Peyer's patch (tissue), 4 donors: ENCODE measurements at regions not wholly inside any gene's neighbourhood (a gene's known extent, or its start where the extent isn't known, plus 50 kb on each side); places are given as distances from the start of the nearest gene placed in this dataset.

Experiments used
- CTCF ChIP-seq, 6 experiments: fragments of 450-650 bp in 4 of 6; fragments of 200-600 bp in 2 of 6; sonication (generic) in 1 of 6; IDR thresholded peaks; one replicate each; pipeline ENCODE4 v1.5.1; 2017 to 2019; ENCODE audit warnings: antibody characterized with exemption in 6 of 6, mild to moderate bottlenecking in 3 of 6, moderate library complexity in 1 of 6
- POLR2A ChIP-seq, 2 donors: fragments of 450-650 bp; IDR thresholded peaks; one replicate each; pipeline ENCODE4 v1.5.1; 2017; ENCODE audit warnings: antibody characterized with exemption in 2 of 2, mild to moderate bottlenecking in 2 of 2, moderate library complexity in 2 of 2

GRCh38 chr2:74043345-74044329 lies 58.9 kb downstream of the TET3 start:
- TF ChIP-seq CTCF (IDR thresholded peaks at IDR 0.05), result no peak
- TF ChIP-seq POLR2A (IDR thresholded peaks at IDR 0.05), result no peak
